ENCODE measurements at regions not wholly inside any gene's neighbourhood (a gene's known extent, or its start where the extent isn't known, plus 50 kb on each side); places are given as distances from the start of the nearest gene placed in this dataset.

GRCh38 chr16:17994027-17994426, 342.5 kb downstream of the NPIPA8 start:
- no peak for TF ChIP-seq EP300 (IDR thresholded peaks at IDR 0.05)
- TF ChIP-seq POLR2A (IDR thresholded peaks at IDR 0.05), result no peak
- no peak for TF ChIP-seq CTCF (IDR thresholded peaks at IDR 0.05)
- WGBS, 3 donors, result 28 to 34% (median 34%) methylated on average over 5 of the region's 5 CpGs
- Histone ChIP-seq H3K9me3 (no peaks in the 10 kb centered on the region), H3K4me1 (ENCODE audit: insufficient read depth) (no peaks in the 10 kb centered on the region), H3K36me3 (no peaks in the 10 kb centered on the region), H3K27ac (no peak overlapping the region), H3K27me3 (no peaks in the 10 kb centered on the region), H3K4me3 (no peak overlapping the region)
- DNase-seq, result no peak
- intact Hi-C loops (cut with DNase I), result no loop called here

GRCh38 chr16:17992416-17992815, 344.1 kb downstream of the NPIPA8 start:
- Histone ChIP-seq H3K4me1 (ENCODE audit: insufficient read depth) (no peaks in the 10 kb centered on the region), H3K9me3 (no peaks in the 10 kb centered on the region), H3K36me3 (no peaks in the 10 kb centered on the region), H3K27me3 (no peaks in the 10 kb centered on the region), H3K27ac (no peak overlapping the region), H3K4me3 (no peak overlapping the region)
- TF ChIP-seq POLR2A (IDR thresholded peaks at IDR 0.05), result no peak
- no peak for TF ChIP-seq EP300 (IDR thresholded peaks at IDR 0.05)
- no peak for TF ChIP-seq CTCF (IDR thresholded peaks at IDR 0.05)
- intact Hi-C loops (cut with DNase I), result no loop called here
- DNase-seq, result no peak

- H3K9me3 ChIP-seq, result no peaks in the 10 kb centered on the region
- WGBS, 3 donors, result 71 to 78% (median 74%) methylated on average over 4 of the region's 4 CpGs
- no peak overlapping the region for H3K27ac ChIP-seq
- no peaks in the 10 kb centered on the region for H3K36me3 ChIP-seq
- intact Hi-C loops (cut with DNase I), result no loop called here
- TF ChIP-seq CTCF (IDR thresholded peaks at IDR 0.05) (no peak), EP300 (IDR thresholded peaks at IDR 0.05) (no peak), POLR2A (IDR thresholded peaks at IDR 0.05) (no peak)
- H3K4me1 ChIP-seq (ENCODE audit: insufficient read depth), result no peaks in the 10 kb centered on the region
- no peak overlapping the region for H3K4me3 ChIP-seq
- no peaks in the 10 kb centered on the region for H3K27me3 ChIP-seq
- no peak for DNase-seq
Observed at GRCh38 chr16:17989255-17989654, 347.3 kb downstream of the NPIPA8 start.

GRCh38 chr16:17988839-17989238, 347.7 kb downstream of the NPIPA8 start:
- intact Hi-C loops (cut with DNase I), result no loop called here
- H3K27me3 ChIP-seq, result no peaks in the 10 kb centered on the region

More at GRCh38 chr16:17988839-17989238, 347.7 kb downstream of the NPIPA8 start:
- TF ChIP-seq EP300 (IDR thresholded peaks at IDR 0.05), result no peak
- no peak for TF ChIP-seq POLR2A (IDR thresholded peaks at IDR 0.05)
- no peak for TF ChIP-seq CTCF (IDR thresholded peaks at IDR 0.05)
- no peaks in the 10 kb centered on the region for H3K36me3 ChIP-seq
- H3K9me3 ChIP-seq, result no peaks in the 10 kb centered on the region
- no peak overlapping the region for H3K4me3 ChIP-seq
- H3K27ac ChIP-seq, result no peak overlapping the region
- no peaks in the 10 kb centered on the region for H3K4me1 ChIP-seq (ENCODE audit: insufficient read depth)
- no peak for DNase-seq
- 74 to 85% (median 79%) methylated on average over 3 of the region's 3 CpGs for WGBS, 3 donors

Measured in ovary (tissue), 7 donors.